Muscle layer of duodenum (tissue), 2 donors: ENCODE measurements at regions not wholly inside any gene's neighbourhood (a gene's known extent, or its start where the extent isn't known, plus 50 kb on each side); places are given as distances from the start of the nearest gene placed in this dataset.
A peak's percentile ranks its signal among the peaks of the same experiment; 100 is the strongest.

ENCODE experiments used
- H3K27ac ChIP-seq: one replicate; pipeline ENCODE4 v1.7.0; 2013; ENCODE audit warnings: mild to moderate bottlenecking, low read length
- H3K27me3 ChIP-seq: one replicate; pipeline ENCODE4 v1.7.0; 2013; ENCODE audit warnings: low read depth, mild to moderate bottlenecking, control low read depth, low read length
- H3K36me3 ChIP-seq, 2 donors: one replicate each; pipeline ENCODE4 v1.7.0; 2013; ENCODE audit warnings: low read length in 2 of 2, control low read depth in 1 of 2, mild to moderate bottlenecking in 1 of 2; ENCODE audit not compliant: insufficient read depth in 2 of 2, control insufficient read depth in 1 of 2
- H3K4me1 ChIP-seq, 2 donors: one replicate each; pipeline ENCODE4 v1.7.0; 2013; ENCODE audit warnings: low read length in 2 of 2, mild to moderate bottlenecking in 2 of 2, control low read depth in 1 of 2, moderate library complexity in 1 of 2; ENCODE audit not compliant: insufficient read depth in 2 of 2, control insufficient read depth in 1 of 2
- H3K4me3 ChIP-seq, 2 donors: one replicate each; pipeline ENCODE4 v1.7.0; 2013; ENCODE audit warnings: low read length in 2 of 2, low read depth in 1 of 2, mild to moderate bottlenecking in 1 of 2
- H3K9me3 ChIP-seq, 2 donors: one replicate each; pipeline ENCODE4 v1.7.0; 2013; ENCODE audit warnings: low read length in 2 of 2, control low read depth in 1 of 2, mild to moderate bottlenecking in 1 of 2; ENCODE audit not compliant: control insufficient read depth in 1 of 2
- donor health status: healthy.

DNA sequence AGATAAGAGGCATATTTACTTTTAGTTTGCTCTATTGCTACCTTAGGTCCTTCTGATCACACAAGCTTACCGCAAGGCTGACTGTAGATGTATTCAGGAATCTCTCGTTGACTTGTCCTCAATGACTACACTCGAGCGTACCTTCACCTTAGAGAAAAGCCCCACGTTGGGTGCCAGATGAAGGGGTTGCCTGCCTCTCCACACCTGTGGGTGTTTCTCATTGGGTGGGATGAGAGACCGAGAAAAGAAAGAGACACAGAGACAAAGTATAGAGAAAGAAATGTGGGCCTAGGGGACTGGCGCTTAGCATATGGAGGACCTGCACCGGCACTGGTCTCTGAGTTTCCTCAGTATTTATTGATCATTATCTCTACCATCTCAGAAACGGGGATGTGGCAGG, 51.8 kb downstream of the ASCL4 start:
- Histone ChIP-seq H3K4me3 (no peak overlapping the region), H3K4me1 (no peaks in the 10 kb centered on the region), H3K9me3 (peaks cover 0 to 23% of the 10 kb centered on the region in 2 donors), H3K27me3 (no peaks in the 10 kb centered on the region), H3K27ac (no peak overlapping the region), H3K36me3 (no peaks in the 10 kb centered on the region)

DNA sequence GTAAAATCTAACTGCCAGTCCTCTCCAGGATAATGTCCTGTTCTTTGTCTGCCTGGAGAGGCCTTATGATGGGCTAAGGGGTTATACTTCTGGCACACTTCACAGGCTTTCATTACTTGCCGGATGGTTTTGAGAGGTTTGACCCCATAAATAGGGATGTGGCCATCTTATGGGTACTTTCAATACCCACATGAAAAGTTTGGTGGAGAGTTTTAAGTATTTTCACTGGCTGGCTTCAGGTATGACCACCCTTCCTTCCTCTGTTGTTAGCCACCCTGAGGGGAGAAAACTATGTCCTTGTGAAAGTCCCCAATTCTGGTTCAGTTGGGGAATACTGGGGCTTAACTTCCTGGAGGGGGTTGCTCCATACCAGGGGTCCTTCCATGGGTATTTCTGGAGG, 54.8 kb downstream of the ASCL4 start:
- Histone ChIP-seq H3K36me3 (no peaks in the 10 kb centered on the region), H3K27me3 (peaks cover 8% of the 10 kb centered on the region), H3K4me1 (no peaks in the 10 kb centered on the region), H3K27ac (no peak overlapping the region), H3K9me3 (peaks cover 0 to 23% of the 10 kb centered on the region in 2 donors), H3K4me3 (no peak overlapping the region)

DNA sequence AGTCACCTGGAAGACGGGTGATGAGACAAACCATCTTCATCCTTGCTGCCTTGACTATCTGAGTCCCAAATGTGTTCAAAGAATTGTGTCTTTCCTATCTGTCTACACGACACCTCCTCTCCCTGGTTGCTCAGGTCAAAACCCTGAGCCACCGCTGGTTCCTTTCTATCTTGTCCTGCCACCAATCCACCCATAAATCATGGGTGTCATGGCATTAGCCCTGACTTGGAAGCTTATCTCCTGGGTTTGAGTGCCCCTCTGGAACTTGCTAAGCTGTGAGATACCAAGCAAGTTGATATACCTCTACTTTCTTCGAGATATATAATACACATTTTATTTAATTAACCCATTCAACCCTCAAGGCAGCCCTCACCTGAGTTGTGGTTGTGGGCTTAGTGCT, 57.9 kb downstream of the ASCL4 start:
- Histone ChIP-seq H3K9me3 (peaks cover 0 to 10% of the 10 kb centered on the region in 2 donors), H3K27ac (no peak overlapping the region), H3K27me3 (peaks cover 9% of the 10 kb centered on the region), H3K4me3 (no peak overlapping the region), H3K4me1 (no peaks in the 10 kb centered on the region), H3K36me3 (no peaks in the 10 kb centered on the region)

DNA sequence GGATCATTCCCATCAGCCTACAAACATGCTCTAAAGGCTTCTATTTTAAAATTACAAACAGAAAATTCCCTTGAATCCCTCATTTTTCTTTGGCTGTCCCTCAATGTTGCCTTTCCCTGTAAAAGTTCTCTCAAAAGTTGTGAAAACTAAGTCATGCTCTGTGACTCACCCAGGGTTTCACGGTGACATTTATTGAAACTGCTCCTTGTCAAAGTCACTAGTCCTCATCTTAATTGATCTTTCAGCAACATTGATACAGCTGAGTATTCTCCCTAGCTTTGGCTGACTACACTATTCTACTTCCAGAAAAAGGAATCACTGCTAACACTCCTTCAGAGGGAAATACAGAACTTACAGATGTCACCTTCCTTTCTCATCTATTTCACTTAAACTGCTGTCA, 65.7 kb downstream of the ASCL4 start:
- H3K4me1 ChIP-seq = peaks cover 0 to 17% of the 10 kb centered on the region in 2 donors
- no peak overlapping the region for H3K27ac ChIP-seq
- H3K4me3 ChIP-seq = no peak overlapping the region
- H3K36me3 ChIP-seq = no peaks in the 10 kb centered on the region
- no peaks in the 10 kb centered on the region for H3K9me3 ChIP-seq
- H3K27me3 ChIP-seq = peaks cover 16% of the 10 kb centered on the region

DNA sequence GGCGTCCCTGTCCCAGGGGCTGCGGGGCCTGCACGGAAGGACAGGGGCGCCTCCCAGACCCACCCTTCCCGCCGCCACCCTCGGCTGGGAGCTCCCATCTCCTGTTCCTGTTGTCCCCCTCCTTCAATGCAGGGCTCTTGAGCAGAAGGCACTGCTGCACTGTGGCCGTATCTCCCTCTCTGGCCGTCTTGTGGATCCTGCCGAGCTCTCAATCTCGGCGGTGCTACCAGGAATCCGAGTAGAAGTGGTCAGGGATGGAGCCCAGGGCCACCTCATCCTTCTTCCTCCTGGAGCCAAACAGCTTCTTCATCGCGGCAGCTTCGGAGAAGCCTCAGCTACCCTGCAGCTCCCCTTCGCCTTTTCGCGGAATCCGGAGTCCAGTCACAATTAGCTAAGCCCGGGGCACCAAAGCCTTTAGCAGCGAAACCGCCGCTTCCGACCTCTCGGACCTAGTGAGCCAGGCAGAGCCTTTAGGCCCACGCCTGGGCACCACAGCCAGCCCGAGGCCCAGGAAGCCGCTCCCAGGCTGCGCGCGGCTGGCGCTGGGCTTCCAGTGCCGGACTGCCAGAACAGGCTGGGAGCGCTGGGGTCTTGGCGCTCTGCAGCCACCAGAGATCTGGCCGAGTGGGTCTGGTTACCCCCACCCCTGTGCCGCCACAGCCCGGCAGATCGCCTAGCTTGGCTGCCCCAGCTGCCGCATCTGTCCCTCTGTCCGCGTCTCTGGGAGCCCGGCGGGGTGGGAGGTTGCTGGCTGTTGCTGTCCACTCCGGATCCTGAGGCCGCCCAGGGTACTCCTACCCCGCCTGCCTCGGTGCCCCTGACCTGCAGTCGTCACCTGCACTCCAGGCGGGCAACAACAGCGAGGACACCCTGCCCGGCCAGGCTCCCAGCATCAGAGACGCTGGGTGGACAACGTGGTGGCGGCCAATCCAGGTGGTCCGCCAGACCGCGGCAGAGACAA, 69.1 kb downstream of the ASCL4 start:
- Histone ChIP-seq H3K4me1 (peaks cover 0 to 17% of the 10 kb centered on the region in 2 donors), H3K27me3 (peaks cover 16% of the 10 kb centered on the region), H3K36me3 (no peaks in the 10 kb centered on the region), H3K4me3 (peak overlapping the region; percentile 40 to 52), H3K9me3 (no peaks in the 10 kb centered on the region), H3K27ac (no peak overlapping the region)

DNA sequence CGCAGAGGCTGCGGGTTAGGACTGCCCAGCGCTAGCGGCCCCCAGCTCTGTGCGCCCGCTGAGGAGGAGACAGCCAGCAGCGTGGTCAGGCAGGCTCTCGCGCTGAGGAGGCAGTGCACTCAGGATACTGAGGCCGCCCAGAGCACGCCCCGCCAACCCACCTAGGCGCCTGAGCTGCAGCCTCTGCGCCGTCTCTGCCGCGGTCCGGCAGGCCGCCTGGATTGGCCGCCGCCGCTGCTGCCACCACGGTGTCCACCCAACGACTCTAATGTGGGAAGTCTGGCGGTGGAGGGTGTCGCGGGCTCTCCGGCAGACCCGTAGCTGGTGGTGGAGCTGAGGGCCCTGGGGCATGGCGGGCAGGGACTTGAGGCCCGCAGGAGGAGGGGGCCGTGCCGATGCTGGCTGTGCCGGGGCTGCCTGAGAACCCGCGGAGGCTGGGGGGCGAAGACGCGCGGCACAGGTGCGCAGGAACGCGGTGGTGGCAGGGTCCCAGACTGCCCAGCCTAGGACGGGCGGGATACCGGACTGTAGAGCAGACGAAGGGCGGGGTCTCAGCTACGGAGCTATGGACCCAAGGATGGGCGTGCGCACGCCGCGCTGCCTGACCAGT, 69.9 kb downstream of the ASCL4 start:
- Histone ChIP-seq H3K4me1 (peaks cover 0 to 17% of the 10 kb centered on the region in 2 donors), H3K36me3 (no peaks in the 10 kb centered on the region), H3K4me3 (peak overlapping the region in 1 of 2 donors; percentile 52), H3K9me3 (no peaks in the 10 kb centered on the region), H3K27ac (no peak overlapping the region), H3K27me3 (peaks cover 16% of the 10 kb centered on the region)

DNA sequence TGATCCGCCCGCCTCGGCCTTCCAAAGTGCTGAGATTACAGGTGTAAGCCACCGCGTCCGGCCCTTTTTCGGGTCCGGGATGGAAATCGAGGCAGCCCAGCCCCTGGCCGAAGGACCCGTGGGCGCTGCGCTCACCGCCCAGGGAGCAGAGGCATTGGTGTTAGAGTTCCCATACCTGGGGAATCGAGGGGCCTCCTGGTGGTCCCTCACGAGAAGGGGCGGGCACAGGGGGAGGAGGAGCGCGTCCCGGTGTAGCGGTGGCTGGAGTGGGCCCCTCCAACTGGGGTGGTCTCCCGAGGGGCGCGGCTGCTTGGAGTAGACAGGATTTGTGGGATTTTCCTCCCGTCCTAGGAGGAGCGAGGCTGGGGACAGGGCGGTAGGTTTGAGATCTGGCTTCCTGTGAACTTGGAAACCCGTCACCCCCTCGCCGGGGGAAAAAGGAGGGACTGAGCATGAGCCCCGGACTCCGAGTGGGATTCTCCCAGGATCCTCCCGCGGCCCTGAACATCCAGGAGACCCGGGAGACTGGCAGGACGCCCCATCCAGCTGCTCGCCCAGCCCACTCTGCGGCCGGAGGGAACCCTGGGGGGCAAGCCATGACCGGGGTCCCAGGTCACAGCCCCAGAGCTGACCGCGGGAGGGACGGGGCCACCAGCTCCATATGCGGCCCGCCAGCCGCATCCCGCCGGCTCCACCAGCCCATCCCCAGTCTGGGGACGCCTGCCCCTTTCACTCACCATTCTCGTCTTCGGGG, 70.9 kb downstream of the ASCL4 start:
- Histone ChIP-seq H3K9me3 (no peaks in the 10 kb centered on the region), H3K36me3 (no peaks in the 10 kb centered on the region), H3K27me3 (peaks cover 16% of the 10 kb centered on the region), H3K27ac (no peak overlapping the region), H3K4me1 (peaks cover 0 to 17% of the 10 kb centered on the region in 2 donors), H3K4me3 (no peak overlapping the region)

DNA sequence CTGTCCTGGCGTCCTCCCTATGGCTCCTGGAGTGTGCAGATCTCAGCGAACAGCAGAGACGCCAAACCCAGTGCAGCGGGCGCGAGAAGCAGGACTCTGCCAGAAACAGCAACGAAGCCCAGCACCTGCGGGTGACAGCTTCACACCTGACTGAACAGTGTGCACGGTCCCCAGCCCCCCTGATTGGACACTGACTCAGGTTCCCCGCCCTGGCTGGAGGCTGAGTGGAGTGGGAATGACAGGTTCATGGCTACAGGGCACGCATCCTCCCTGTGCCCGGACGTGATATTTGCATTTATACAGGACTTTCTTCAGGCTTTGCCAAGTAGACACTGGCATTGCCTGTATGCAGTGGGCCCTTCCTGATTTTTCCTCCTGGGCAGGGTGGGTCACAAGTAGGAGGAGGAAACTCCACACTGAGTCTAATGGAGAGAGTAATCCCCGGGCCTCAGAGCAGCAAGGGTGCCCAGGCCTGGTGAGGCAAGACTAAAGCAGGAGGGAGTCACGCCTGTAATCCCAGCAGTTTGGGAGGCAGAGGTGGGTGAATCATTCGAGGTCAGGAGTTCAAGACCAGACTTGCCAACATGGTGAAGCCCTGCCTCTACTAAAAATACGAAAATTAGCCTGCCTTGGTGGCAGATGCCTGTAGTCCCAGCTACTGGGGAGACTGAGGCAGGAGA, 71.6 kb downstream of the ASCL4 start:
- Histone ChIP-seq H3K4me1 (peaks cover 0 to 17% of the 10 kb centered on the region in 2 donors), H3K36me3 (no peaks in the 10 kb centered on the region), H3K4me3 (no peak overlapping the region), H3K9me3 (no peaks in the 10 kb centered on the region), H3K27ac (no peak overlapping the region), H3K27me3 (peaks cover 16% of the 10 kb centered on the region)

DNA sequence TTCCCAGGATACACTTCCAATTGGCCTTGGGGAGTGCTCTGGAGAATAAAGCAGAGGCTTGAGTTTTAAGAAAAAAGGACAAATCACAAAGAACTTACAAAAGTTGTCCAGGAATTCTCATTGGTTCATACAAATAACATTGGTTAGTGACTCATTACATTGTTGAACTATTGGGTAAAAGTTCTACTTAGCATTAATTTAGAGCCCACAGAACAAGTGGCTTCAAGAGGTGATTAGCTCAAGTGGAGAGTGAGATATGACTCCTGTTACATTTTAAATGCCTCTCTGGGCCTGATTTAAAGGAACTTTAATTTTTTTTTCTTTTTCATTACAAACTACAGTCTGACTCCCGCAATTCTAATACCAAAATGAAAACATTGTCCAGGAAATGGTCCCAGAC, 72.9 kb downstream of the ASCL4 start:
- Histone ChIP-seq H3K4me3 (no peak overlapping the region), H3K4me1 (peaks cover 0 to 17% of the 10 kb centered on the region in 2 donors), H3K36me3 (no peaks in the 10 kb centered on the region), H3K27me3 (peaks cover 16% of the 10 kb centered on the region), H3K27ac (no peak overlapping the region), H3K9me3 (no peaks in the 10 kb centered on the region)

DNA sequence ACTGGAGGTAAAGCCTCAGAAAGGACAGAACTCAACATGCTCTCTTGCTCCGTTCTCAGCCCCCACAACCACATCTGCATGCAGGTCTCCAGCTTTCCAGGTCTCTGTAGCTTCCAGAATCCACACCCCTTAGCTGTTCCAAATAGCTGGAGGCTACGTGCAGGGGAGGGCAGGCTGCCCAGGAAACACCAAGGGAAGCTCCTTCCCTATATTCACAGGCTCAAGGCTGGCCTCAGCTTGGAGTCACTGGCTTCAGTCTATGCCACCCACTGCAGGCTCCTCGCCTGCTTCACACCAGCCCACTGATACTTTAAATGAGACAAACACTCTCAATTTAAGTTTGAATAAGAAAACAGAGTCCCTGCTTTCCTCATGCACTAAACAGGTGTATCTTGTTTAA, 73.3 kb downstream of the ASCL4 start:
- Histone ChIP-seq H3K27me3 (peaks cover 16% of the 10 kb centered on the region), H3K4me3 (no peak overlapping the region), H3K4me1 (peaks cover 0 to 17% of the 10 kb centered on the region in 2 donors), H3K9me3 (no peaks in the 10 kb centered on the region), H3K27ac (no peak overlapping the region), H3K36me3 (no peaks in the 10 kb centered on the region)

DNA sequence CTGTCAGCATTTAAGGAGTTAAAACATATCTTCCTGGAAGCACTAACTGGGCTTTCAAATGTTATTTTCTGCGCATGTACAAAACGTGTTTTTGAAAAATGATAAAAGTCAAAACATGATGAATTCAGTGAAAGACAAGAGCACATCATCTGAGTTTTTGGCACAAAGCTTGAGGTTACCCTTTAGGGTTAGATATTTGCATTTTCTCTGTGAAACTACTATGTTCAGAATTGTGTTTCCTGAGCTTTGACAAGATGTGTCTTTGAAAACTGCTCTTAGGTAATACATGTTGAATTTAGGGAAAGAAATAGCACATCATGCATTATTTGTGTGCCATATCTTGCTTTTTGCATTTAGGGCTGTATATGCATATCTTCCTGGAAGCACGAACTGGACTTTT, 79.0 kb downstream of the ASCL4 start:
- Histone ChIP-seq H3K36me3 (no peaks in the 10 kb centered on the region), H3K4me3 (no peak overlapping the region), H3K4me1 (no peaks in the 10 kb centered on the region), H3K27me3 (no peaks in the 10 kb centered on the region), H3K9me3 (no peaks in the 10 kb centered on the region), H3K27ac (no peak overlapping the region)
